Mesothelial cell of epicardium (in vitro differentiated cells): ENCODE measurements at regions not wholly inside any gene's neighbourhood (a gene's known extent, or its start where the extent isn't known, plus 50 kb on each side); places are given as distances from the start of the nearest gene placed in this dataset.
"Not testable (repeated sequence)": the region's sequence is repeated elsewhere in the genome, so short reads cannot be mapped to it uniquely, and the experiment has no call there.

ENCODE experiments used
- DNase-seq, 2 experiments: peaks; one replicate each; pipeline ENCODE4 v3.0.0; 2021; ENCODE audit warnings: low spot score in 2 of 2; ENCODE audit not compliant: unreplicated experiment in 2 of 2
- H3K27ac Mint-ChIP-seq: 2 replicates; pipeline ENCODE4 v1.8.0; 2021; ENCODE audit warnings: mixed read lengths
- H3K27me3 Mint-ChIP-seq: 2 replicates; pipeline ENCODE4 v1.8.0; 2021; ENCODE audit warnings: low read depth, mixed read lengths
- H3K36me3 Mint-ChIP-seq: 2 replicates; pipeline ENCODE4 v1.8.0; 2021; ENCODE audit warnings: mixed read lengths
- H3K4me1 Mint-ChIP-seq: 2 replicates; pipeline ENCODE4 v1.8.0; 2021; ENCODE audit warnings: mixed read lengths
- H3K4me3 Mint-ChIP-seq: 2 replicates; pipeline ENCODE4 v1.8.0; 2021; ENCODE audit warnings: mild to moderate bottlenecking, moderate library complexity, mixed read lengths
- H3K9me3 Mint-ChIP-seq: 2 replicates; pipeline ENCODE4 v1.8.0; 2021; ENCODE audit warnings: mixed read lengths
- TF ChIP-seq, protein P1 (sequence below): fragments of 200-600 bp; sonication (generic); IDR thresholded peaks from one replicate; pipeline ENCODE4 v1.5.0; 2021; ENCODE audit warnings: antibody characterized with exemption; ENCODE audit not compliant: unreplicated experiment

- not testable (repeated sequence) for H3K27me3 Mint-ChIP-seq, DNase-seq, H3K4me1 Mint-ChIP-seq, H3K4me3 Mint-ChIP-seq, H3K36me3 Mint-ChIP-seq, H3K27ac Mint-ChIP-seq
- H3K9me3 Mint-ChIP-seq = peaks cover 11% of the 10 kb centered on the region
These were observed 170.3 kb upstream of the FAM174A start for GRCh38 chr5:100364757-100365478.

- not testable (repeated sequence) for H3K36me3 Mint-ChIP-seq, H3K27ac Mint-ChIP-seq, H3K27me3 Mint-ChIP-seq, H3K4me1 Mint-ChIP-seq, DNase-seq, H3K4me3 Mint-ChIP-seq, H3K9me3 Mint-ChIP-seq
These were observed 170.8 kb upstream of the FAM174A start for GRCh38 chr5:100364343-100364742.

- H3K4me3 Mint-ChIP-seq, H3K4me1 Mint-ChIP-seq, H3K27me3 Mint-ChIP-seq, H3K9me3 Mint-ChIP-seq, H3K36me3 Mint-ChIP-seq, H3K27ac Mint-ChIP-seq, DNase-seq: not testable (repeated sequence)
These were observed 175.2 kb upstream of the FAM174A start for GRCh38 chr5:100359998-100360397.

DNA sequence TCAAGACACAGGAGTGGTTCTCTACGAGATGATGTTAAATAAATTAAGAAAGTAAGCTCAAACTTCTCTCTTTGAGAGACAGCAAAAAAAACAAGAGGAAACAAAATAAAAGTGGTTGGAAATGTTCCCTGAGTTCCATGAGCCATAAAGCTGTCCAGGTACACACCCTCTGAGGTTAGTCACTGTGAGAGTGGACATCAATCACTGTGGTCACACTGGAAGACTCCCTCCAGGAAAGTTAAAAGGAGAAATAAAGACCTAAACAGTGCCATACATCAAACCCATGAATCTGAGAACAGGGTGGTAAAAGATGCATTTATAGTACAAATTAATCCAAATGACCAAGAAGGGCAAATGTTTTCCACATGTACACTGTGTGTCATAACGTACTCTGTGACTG is 188.9 kb upstream of the FAM174A start:
- H3K4me1 Mint-ChIP-seq, DNase-seq, H3K27me3 Mint-ChIP-seq, H3K36me3 Mint-ChIP-seq, H3K27ac Mint-ChIP-seq, H3K4me3 Mint-ChIP-seq, H3K9me3 Mint-ChIP-seq: not testable (repeated sequence)

- H3K9me3 Mint-ChIP-seq, H3K27me3 Mint-ChIP-seq, H3K4me3 Mint-ChIP-seq, H3K4me1 Mint-ChIP-seq, H3K27ac Mint-ChIP-seq, H3K36me3 Mint-ChIP-seq, DNase-seq: not testable (repeated sequence)
These were observed 193.7 kb upstream of the FAM174A start for GRCh38 chr5:100341485-100341884.

- peaks cover 6% of the 10 kb centered on the region for H3K27me3 Mint-ChIP-seq
- H3K9me3 Mint-ChIP-seq = no peaks in the 10 kb centered on the region
- H3K4me3 Mint-ChIP-seq = no peak overlapping the region
- no peaks in the 10 kb centered on the region for H3K36me3 Mint-ChIP-seq
- no peak for DNase-seq
- no peaks in the 10 kb centered on the region for H3K4me1 Mint-ChIP-seq
- no peak overlapping the region for H3K27ac Mint-ChIP-seq
- TF ChIP-seq, protein P1, sequence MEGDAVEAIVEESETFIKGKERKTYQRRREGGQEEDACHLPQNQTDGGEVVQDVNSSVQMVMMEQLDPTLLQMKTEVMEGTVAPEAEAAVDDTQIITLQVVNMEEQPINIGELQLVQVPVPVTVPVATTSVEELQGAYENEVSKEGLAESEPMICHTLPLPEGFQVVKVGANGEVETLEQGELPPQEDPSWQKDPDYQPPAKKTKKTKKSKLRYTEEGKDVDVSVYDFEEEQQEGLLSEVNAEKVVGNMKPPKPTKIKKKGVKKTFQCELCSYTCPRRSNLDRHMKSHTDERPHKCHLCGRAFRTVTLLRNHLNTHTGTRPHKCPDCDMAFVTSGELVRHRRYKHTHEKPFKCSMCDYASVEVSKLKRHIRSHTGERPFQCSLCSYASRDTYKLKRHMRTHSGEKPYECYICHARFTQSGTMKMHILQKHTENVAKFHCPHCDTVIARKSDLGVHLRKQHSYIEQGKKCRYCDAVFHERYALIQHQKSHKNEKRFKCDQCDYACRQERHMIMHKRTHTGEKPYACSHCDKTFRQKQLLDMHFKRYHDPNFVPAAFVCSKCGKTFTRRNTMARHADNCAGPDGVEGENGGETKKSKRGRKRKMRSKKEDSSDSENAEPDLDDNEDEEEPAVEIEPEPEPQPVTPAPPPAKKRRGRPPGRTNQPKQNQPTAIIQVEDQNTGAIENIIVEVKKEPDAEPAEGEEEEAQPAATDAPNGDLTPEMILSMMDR = no peak
These were observed 212.7 kb upstream of the FAM174A start for GRCh38 chr5:100322483-100322882.

DNA sequence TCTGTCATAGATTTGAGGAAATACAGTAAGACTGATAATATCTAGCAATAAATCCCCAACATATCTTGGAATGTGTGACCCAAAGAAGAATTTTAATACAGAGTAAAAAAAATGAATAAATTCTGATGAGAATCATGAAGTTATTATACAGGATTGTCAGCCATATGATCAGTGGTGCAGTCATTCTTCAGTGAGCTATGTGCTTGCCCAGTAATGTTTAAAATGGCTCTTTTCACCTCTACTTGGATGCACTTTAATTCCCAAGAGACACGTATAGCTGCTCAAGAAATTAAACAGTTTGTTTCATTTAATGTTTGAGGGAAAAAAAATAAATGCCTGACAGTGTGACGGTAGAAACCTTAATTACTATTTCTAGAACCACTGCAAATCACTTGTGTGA is 215.3 kb upstream of the FAM174A start:
- H3K4me3 Mint-ChIP-seq = no peak overlapping the region

GRCh38 chr5:100313657-100314056 is 221.5 kb upstream of the FAM174A start:
- TF ChIP-seq, protein P1 = no peak
- no peaks in the 10 kb centered on the region for H3K4me1 Mint-ChIP-seq
- H3K9me3 Mint-ChIP-seq = peaks cover 27% of the 10 kb centered on the region
- no peak overlapping the region for H3K27ac Mint-ChIP-seq
- H3K27me3 Mint-ChIP-seq = peaks cover 2% of the 10 kb centered on the region
- no peak for DNase-seq
- no peaks in the 10 kb centered on the region for H3K36me3 Mint-ChIP-seq
- no peak overlapping the region for H3K4me3 Mint-ChIP-seq

More for the DNA sequence above, 215.3 kb upstream of the FAM174A start:
- TF ChIP-seq, protein P1 = no peak
- Mint-ChIP-seq H3K36me3 (no peaks in the 10 kb centered on the region), H3K27me3 (peaks cover 6% of the 10 kb centered on the region), H3K27ac (no peak overlapping the region), H3K9me3 (peaks cover 13% of the 10 kb centered on the region), H3K4me1 (no peaks in the 10 kb centered on the region)
- DNase-seq = no peak
